ENCODE measurements at regions not wholly inside any gene's neighbourhood (a gene's known extent, or its start where the extent isn't known, plus 50 kb on each side); places are given as distances from the start of the nearest gene placed in this dataset.
"Not testable (repeated sequence)": the region's sequence is repeated elsewhere in the genome, so short reads cannot be mapped to it uniquely, and the experiment has no call there.

DNA sequence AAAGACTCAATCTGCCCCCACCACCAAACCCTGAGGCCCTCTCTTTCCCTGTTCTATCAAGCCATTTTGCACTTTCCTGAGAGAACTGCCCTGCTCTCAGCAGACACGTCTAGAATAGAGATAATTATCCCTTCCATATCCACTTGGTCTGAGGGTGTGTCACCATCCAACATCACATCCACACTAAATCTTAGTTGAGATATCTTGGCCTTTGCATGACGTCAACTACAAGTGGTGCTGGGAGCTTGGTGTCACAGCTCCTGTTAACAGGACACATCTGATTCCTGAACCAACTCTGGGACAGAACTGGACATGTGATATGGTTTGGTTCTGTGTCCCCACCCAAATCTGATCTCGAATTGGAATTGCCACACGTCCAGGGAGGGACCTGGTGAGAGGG lies 1109.2 kb downstream of the TMEM121 start:
- Histone ChIP-seq H3K27me3 (peaks cover 0 to 16% of the 10 kb centered on the region in 2 donors), H3K27ac (no peak overlapping the region), H3K4me3 (no peak overlapping the region), H3K9me3 (no peaks in the 10 kb centered on the region), H3K36me3 (no peaks in the 10 kb centered on the region), H3K4me1 (no peaks in the 10 kb centered on the region)
- intact Hi-C loops (cut with DNase I) = no loop called here
- DNase-seq (no peak), ATAC-seq (no peak)
- TF ChIP-seq, protein P1, sequence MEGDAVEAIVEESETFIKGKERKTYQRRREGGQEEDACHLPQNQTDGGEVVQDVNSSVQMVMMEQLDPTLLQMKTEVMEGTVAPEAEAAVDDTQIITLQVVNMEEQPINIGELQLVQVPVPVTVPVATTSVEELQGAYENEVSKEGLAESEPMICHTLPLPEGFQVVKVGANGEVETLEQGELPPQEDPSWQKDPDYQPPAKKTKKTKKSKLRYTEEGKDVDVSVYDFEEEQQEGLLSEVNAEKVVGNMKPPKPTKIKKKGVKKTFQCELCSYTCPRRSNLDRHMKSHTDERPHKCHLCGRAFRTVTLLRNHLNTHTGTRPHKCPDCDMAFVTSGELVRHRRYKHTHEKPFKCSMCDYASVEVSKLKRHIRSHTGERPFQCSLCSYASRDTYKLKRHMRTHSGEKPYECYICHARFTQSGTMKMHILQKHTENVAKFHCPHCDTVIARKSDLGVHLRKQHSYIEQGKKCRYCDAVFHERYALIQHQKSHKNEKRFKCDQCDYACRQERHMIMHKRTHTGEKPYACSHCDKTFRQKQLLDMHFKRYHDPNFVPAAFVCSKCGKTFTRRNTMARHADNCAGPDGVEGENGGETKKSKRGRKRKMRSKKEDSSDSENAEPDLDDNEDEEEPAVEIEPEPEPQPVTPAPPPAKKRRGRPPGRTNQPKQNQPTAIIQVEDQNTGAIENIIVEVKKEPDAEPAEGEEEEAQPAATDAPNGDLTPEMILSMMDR (IDR thresholded peaks at IDR 0.05) = no peak

DNA sequence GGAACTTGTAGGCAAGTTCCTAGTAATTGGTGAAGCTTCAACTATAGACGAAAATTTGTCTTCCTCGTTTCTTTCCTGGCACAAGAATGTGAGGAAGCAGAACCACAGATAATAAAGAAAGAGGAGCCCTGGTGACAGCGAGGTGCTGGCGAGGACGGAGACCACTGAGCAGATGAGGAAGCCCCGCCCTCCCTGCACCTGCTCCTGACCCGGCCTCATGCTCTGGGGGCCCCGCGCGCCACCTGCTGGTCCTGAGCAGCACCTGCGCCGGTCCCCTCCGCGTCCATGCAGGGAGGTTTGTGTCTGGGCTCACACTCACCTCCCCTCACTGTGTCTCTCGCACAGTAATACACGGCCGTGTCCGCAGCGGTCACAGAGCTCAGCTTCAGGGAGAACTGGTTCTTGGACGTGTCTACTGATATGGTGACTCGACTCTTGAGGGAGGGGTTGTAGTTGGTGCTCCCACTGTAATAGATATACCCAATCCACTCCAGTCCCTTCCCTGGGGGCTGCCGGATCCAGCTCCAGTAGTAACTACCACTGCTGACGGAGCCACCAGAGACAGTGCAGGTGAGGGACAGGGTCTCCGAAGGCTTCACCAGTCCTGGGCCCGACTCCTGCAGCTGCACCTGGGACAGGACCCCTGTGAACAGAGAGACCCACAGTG lies 1112.5 kb downstream of the TMEM121 start:
- H3K36me3 ChIP-seq; H3K27me3 ChIP-seq; H3K4me3 ChIP-seq; H3K9me3 ChIP-seq; ATAC-seq; H3K27ac ChIP-seq; intact Hi-C loops (cut with DNase I); H3K4me1 ChIP-seq: not testable (repeated sequence)
- TF ChIP-seq, protein P1 (IDR thresholded peaks at IDR 0.05) = peak in 1 of 2 donors; percentile 29
- peak in 1 of 4 donors; percentile 83 for DNase-seq

DNA sequence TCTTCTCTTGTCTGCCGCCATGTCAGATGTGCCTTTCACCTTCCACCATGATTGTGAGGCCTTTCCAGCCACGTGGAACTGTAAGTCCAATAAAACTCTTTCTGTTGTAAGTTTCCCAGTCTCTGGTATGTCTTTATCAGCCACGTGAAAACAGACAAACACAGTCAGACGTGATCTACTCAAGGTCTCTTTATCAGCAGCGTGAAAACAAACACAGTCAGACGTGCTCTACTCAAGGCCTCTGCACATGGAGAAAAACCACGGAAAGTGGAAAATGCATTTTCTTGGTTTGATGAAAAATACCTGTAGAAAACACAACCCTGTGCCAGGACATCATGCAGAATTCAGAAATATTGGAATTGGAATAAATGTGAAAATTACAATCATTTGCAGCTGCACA lies 1115.7 kb downstream of the TMEM121 start:
- no peaks in the 10 kb centered on the region for H3K36me3 ChIP-seq
- H3K27me3 ChIP-seq = no peaks in the 10 kb centered on the region
- H3K27ac ChIP-seq = no peak overlapping the region
- ATAC-seq (no peak), DNase-seq (no peak)
- H3K9me3 ChIP-seq = no peaks in the 10 kb centered on the region
- H3K4me3 ChIP-seq = no peak overlapping the region
- H3K4me1 ChIP-seq = no peaks in the 10 kb centered on the region
- intact Hi-C loops (cut with DNase I) = no loop called here
- TF ChIP-seq, protein P1 (IDR thresholded peaks at IDR 0.05) = no peak

DNA sequence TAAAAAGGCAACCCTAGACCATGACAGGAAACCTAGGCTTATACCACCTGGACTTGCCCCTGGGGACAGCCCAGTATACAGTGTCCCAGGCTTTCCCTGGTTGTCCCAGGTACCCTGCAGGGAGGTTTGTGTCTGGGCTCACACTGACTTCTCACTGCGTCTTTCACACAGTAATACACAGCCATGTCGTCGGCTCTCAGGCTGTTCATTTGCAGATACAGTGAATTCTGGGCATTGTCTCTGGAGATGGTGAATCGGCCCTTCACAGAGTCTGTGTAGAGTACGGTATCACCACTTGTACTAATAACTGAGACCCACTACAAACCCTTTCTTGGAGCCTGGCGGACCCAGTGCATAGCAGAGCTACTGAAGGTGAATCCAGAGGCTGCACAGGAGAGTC lies 1116.6 kb downstream of the TMEM121 start:
- H3K4me1 ChIP-seq; H3K9me3 ChIP-seq; intact Hi-C loops (cut with DNase I); ATAC-seq; H3K27ac ChIP-seq; H3K36me3 ChIP-seq; H3K4me3 ChIP-seq; H3K27me3 ChIP-seq; DNase-seq: not testable (repeated sequence)

DNA sequence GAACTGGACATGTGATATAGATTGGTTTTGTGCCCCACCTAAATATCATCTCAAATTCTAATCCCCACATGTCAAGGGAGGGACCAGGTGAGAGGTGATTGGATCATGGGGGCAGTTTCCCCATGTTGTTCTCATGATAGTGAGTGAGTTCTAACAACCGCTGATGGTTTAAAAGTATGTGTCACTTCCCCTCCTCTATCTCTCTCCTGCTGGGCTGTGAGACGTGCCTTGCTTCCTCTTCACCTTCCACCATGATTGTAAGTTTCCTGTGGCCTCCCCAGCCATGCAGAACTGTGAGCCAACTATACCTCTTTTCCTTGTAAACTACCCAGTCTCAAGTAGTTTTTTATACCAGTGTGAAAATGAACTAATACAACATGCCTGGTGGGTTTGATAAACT lies 1122.5 kb downstream of the TMEM121 start:
- DNase-seq; H3K36me3 ChIP-seq; H3K4me1 ChIP-seq; intact Hi-C loops (cut with DNase I); H3K9me3 ChIP-seq; ATAC-seq; H3K27ac ChIP-seq; H3K4me3 ChIP-seq: not testable (repeated sequence)
- H3K27me3 ChIP-seq = peaks cover 0 to 13% of the 10 kb centered on the region in 2 donors

DNA sequence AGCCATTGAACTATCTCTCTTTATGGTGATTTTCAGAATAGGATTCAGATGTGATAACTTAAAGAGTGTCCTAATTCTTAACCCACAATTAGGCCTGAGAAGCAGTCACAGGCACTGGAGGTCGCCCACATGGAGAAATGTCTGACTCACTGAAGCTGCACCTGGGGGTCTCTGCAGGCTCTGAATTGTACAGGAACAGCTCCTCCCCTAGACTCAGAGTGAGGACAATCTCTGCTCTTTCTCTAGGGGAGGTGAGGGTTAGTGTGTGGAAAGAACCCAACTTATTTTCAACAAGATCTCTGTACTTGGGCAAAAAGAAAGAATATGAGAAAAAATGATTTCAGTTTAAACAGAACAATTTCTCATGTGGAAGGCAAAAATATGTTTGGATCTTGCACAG lies 1124.6 kb downstream of the TMEM121 start:
- Histone ChIP-seq H3K9me3 (no peaks in the 10 kb centered on the region), H3K4me1 (no peaks in the 10 kb centered on the region), H3K36me3 (no peaks in the 10 kb centered on the region), H3K27me3 (peaks cover 0 to 13% of the 10 kb centered on the region in 2 donors), H3K27ac (no peak overlapping the region), H3K4me3 (no peak overlapping the region)
- DNase-seq (no peak), ATAC-seq (no peak)
- intact Hi-C loops (cut with DNase I) = no loop called here
- TF ChIP-seq, protein P1 (IDR thresholded peaks at IDR 0.05) = no peak

All from left lung (tissue), 4 donors.